ENCODE measurements at regions not wholly inside any gene's neighbourhood (a gene's known extent, or its start where the extent isn't known, plus 50 kb on each side); places are given as distances from the start of the nearest gene placed in this dataset.

GRCh38 chr20:57780398-57780797 lies 70.6 kb upstream of the PMEPA1 start:
- Histone ChIP-seq H3K27me3 (no peaks in the 10 kb centered on the region), H3K4me1 (no peaks in the 10 kb centered on the region), H3K4me3 (no peak overlapping the region), H3K9me3 (no peaks in the 10 kb centered on the region), H3K36me3 (no peaks in the 10 kb centered on the region), H3K27ac (no peak overlapping the region)
- DNase-seq (ENCODE audit: low spot score), result no peak
- TF ChIP-seq, protein P1, sequence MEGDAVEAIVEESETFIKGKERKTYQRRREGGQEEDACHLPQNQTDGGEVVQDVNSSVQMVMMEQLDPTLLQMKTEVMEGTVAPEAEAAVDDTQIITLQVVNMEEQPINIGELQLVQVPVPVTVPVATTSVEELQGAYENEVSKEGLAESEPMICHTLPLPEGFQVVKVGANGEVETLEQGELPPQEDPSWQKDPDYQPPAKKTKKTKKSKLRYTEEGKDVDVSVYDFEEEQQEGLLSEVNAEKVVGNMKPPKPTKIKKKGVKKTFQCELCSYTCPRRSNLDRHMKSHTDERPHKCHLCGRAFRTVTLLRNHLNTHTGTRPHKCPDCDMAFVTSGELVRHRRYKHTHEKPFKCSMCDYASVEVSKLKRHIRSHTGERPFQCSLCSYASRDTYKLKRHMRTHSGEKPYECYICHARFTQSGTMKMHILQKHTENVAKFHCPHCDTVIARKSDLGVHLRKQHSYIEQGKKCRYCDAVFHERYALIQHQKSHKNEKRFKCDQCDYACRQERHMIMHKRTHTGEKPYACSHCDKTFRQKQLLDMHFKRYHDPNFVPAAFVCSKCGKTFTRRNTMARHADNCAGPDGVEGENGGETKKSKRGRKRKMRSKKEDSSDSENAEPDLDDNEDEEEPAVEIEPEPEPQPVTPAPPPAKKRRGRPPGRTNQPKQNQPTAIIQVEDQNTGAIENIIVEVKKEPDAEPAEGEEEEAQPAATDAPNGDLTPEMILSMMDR (IDR thresholded peaks at IDR 0.05), result no peak

DNA sequence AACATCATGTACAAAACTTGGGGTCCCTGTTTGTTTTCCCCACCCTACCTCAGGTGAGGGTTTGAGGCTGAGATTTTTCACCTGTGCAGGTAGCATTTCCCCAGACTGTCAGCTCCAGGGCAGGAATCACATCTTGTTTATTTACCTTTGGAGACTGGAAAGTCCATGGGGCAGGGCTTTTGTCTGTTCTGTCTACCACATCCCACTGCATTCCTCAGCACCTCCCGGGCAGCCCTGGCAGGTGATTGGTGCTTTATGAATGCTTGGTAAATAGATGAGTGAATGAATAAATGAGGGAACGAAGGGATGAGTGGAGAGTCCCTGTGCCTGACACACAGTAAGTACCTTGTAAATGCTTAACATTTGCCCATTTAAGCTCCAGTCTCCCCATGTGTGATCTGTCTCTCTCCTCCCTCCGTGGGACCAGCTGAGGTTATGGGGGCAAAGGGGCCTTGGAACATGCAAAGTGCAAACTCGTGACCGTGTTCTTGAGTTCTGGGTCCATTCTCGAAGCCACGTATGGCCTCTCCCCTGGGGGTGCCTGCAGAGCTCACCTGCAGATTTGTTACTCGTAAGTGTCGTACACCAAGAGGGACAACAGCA lies 69.7 kb upstream of the PMEPA1 start:
- no peak for DNase-seq (ENCODE audit: low spot score)
- no peak overlapping the region for H3K4me3 ChIP-seq
- no peaks in the 10 kb centered on the region for H3K27me3 ChIP-seq
- no peaks in the 10 kb centered on the region for H3K4me1 ChIP-seq
- TF ChIP-seq, protein P1 (IDR thresholded peaks at IDR 0.05), result no peak
- H3K27ac ChIP-seq, result no peak overlapping the region
- H3K9me3 ChIP-seq, result no peaks in the 10 kb centered on the region
- no peaks in the 10 kb centered on the region for H3K36me3 ChIP-seq

GRCh38 chr20:57777911-57778310 lies 68.1 kb upstream of the PMEPA1 start:
- Histone ChIP-seq H3K36me3 (no peaks in the 10 kb centered on the region), H3K9me3 (no peaks in the 10 kb centered on the region), H3K27ac (no peak overlapping the region), H3K4me3 (no peak overlapping the region), H3K27me3 (no peaks in the 10 kb centered on the region), H3K4me1 (no peaks in the 10 kb centered on the region)
- TF ChIP-seq, protein P1 (IDR thresholded peaks at IDR 0.05), result no peak
- no peak for DNase-seq (ENCODE audit: low spot score)

DNA sequence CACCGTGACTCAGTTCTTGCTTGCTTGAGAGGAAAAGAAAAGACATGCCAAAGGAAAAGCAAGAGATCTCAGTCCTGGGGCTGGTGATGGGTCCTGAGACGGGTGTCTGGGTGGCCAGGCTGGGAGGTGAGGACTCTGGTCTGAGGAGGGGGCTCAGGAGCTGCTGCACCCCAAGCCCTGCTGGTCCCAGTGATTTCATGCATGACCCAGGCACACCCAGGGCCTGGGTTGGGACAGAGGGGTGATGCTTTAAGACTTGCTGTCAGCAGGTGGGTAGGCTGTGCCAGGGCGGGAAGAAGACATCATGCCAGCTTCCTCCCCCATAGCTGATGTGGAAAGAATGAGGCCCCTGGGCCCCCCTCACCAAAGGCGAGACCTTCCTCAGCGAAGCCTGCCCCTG lies 65.1 kb upstream of the PMEPA1 start:
- TF ChIP-seq, protein P1 (IDR thresholded peaks at IDR 0.05), result no peak
- Histone ChIP-seq H3K27ac (no peak overlapping the region), H3K36me3 (no peaks in the 10 kb centered on the region), H3K4me1 (no peaks in the 10 kb centered on the region), H3K4me3 (no peak overlapping the region), H3K27me3 (no peaks in the 10 kb centered on the region), H3K9me3 (no peaks in the 10 kb centered on the region)
- no peak for DNase-seq (ENCODE audit: low spot score)

GRCh38 chr20:57774111-57774880 lies 64.5 kb upstream of the PMEPA1 start:
- H3K27me3 ChIP-seq, result no peaks in the 10 kb centered on the region
- TF ChIP-seq, protein P1 (IDR thresholded peaks at IDR 0.05), result no peak

More at GRCh38 chr20:57774111-57774880, 64.5 kb upstream of the PMEPA1 start:
- Histone ChIP-seq H3K4me1 (no peaks in the 10 kb centered on the region), H3K36me3 (no peaks in the 10 kb centered on the region), H3K4me3 (no peak overlapping the region), H3K9me3 (no peaks in the 10 kb centered on the region), H3K27ac (no peak overlapping the region)
- DNase-seq (ENCODE audit: low spot score), result no peak
